ENCODE measurements at regions not wholly inside any gene's neighbourhood (a gene's known extent, or its start where the extent isn't known, plus 50 kb on each side); places are given as distances from the start of the nearest gene placed in this dataset.

DNA sequence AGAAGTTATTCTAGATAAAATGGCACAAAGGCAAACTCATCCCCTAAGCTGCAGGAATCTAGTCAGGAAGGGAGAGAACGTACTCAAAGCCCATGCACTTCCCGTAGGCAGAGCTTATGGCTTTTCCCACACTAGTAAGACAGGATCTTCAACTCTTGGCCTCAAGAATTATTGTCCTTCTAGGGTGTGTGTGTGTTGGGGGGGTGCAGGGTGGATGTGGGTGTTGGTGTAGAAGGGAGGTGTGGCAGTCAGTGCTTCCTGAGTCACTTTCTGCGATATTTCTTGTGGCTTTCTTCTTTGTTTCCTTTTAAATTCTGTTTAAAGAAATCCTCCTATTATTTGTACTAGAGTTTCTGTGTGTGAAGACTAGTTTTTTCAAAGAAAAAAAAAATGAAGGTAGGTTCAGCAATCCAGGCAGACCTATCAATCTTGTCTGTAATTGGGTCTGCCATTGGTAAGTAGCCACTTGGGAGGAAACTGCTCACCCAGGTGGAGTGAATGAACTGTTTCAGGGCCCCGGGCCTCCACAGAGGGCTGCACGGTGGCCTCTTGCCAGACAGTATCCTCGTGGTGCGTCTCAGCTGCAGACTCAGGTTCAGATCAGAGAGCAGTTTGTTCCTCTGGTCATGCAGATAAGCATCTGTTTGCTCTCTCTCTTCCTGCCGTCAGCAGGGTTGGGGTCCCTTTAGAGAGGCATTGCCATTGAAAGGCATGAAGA lies 131.9 kb downstream of the NPR3 start:
- Histone ChIP-seq H3K4me2 (ENCODE audit: insufficient read depth, low read length) (no peak overlapping the region), H3K4me3 (ENCODE audit: low read depth in 1 of 2, low read length in 2 of 2) (no peak overlapping the region)

DNA sequence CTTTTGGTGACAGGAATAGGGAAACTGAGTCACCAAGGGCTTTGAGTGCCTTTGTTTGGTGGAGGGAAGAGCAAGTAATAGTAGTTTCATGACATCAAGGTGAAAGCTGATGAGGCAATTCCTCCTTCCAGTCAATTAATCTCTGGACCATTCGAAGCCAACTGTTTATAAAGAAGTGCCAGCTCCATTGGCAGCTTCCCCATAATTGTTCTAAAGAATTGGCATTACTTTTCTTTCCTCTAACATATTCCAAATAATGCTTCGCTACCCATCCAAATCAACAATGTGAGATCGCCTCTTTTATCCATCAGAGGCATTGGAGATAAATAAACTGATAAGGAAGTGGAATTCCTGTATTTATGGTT lies 132.4 kb downstream of the NPR3 start:
- Histone ChIP-seq H3K79me2 (ENCODE audit: insufficient read depth, low read length) (no peaks in the 10 kb centered on the region), H4K20me1 (ENCODE audit: insufficient read depth, low read length) (no peaks in the 10 kb centered on the region), H3K9ac (ENCODE audit: low read depth, low read length) (no peak overlapping the region), H3K4me1 (ENCODE audit: insufficient read depth, low read length) (no peaks in the 10 kb centered on the region), H3K27ac (ENCODE audit: low read length) (no peak overlapping the region), H3K27me3 (ENCODE audit: insufficient read depth, low read length, poor library complexity) (no peaks in the 10 kb centered on the region), H2AFZ (ENCODE audit: low read depth, low read length) (no peak overlapping the region), H3K4me3 (ENCODE audit: low read depth in 1 of 2, low read length in 2 of 2) (no peak overlapping the region), H3K4me2 (ENCODE audit: insufficient read depth, low read length) (no peak overlapping the region), H3K9me3 (ENCODE audit: insufficient read depth, low read length, severe bottlenecking) (no peaks in the 10 kb centered on the region), H3K36me3 (ENCODE audit: insufficient read depth, low read length) (no peaks in the 10 kb centered on the region)
- TF ChIP-seq, protein P1, sequence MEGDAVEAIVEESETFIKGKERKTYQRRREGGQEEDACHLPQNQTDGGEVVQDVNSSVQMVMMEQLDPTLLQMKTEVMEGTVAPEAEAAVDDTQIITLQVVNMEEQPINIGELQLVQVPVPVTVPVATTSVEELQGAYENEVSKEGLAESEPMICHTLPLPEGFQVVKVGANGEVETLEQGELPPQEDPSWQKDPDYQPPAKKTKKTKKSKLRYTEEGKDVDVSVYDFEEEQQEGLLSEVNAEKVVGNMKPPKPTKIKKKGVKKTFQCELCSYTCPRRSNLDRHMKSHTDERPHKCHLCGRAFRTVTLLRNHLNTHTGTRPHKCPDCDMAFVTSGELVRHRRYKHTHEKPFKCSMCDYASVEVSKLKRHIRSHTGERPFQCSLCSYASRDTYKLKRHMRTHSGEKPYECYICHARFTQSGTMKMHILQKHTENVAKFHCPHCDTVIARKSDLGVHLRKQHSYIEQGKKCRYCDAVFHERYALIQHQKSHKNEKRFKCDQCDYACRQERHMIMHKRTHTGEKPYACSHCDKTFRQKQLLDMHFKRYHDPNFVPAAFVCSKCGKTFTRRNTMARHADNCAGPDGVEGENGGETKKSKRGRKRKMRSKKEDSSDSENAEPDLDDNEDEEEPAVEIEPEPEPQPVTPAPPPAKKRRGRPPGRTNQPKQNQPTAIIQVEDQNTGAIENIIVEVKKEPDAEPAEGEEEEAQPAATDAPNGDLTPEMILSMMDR (IDR thresholded peaks at IDR 0.05; ENCODE audit: borderline replicate concordance, extremely low read depth, low read length, poor library complexity, severe bottlenecking): no peak
- no peak for TF ChIP-seq EZH2 (IDR thresholded peaks at IDR 0.05; ENCODE audit: borderline replicate concordance, low read depth, low read length, severe bottlenecking)
- no peak for DNase-seq
- ATAC-seq (ENCODE audit: insufficient read depth, low read depth): no peak

More for the DNA sequence above, 131.9 kb downstream of the NPR3 start:
- H3K9ac ChIP-seq (ENCODE audit: low read depth, low read length): no peak overlapping the region
- no peaks in the 10 kb centered on the region for H3K27me3 ChIP-seq (ENCODE audit: insufficient read depth, low read length, poor library complexity)
- TF ChIP-seq, protein P1 (IDR thresholded peaks at IDR 0.05; ENCODE audit: borderline replicate concordance, extremely low read depth, low read length, poor library complexity, severe bottlenecking): no peak
- TF ChIP-seq EZH2 (IDR thresholded peaks at IDR 0.05; ENCODE audit: borderline replicate concordance, low read depth, low read length, severe bottlenecking): no peak
- H3K79me2 ChIP-seq (ENCODE audit: insufficient read depth, low read length): no peaks in the 10 kb centered on the region
- H2AFZ ChIP-seq (ENCODE audit: low read depth, low read length): no peak overlapping the region
- ATAC-seq (ENCODE audit: insufficient read depth, low read depth) (no peak), DNase-seq (no peak)
- H3K27ac ChIP-seq (ENCODE audit: low read length): no peak overlapping the region
- H4K20me1 ChIP-seq (ENCODE audit: insufficient read depth, low read length): no peaks in the 10 kb centered on the region
- no peaks in the 10 kb centered on the region for H3K9me3 ChIP-seq (ENCODE audit: insufficient read depth, low read length, severe bottlenecking)
- H3K36me3 ChIP-seq (ENCODE audit: insufficient read depth, low read length): no peaks in the 10 kb centered on the region
- H3K4me1 ChIP-seq (ENCODE audit: insufficient read depth, low read length): no peaks in the 10 kb centered on the region

DNA sequence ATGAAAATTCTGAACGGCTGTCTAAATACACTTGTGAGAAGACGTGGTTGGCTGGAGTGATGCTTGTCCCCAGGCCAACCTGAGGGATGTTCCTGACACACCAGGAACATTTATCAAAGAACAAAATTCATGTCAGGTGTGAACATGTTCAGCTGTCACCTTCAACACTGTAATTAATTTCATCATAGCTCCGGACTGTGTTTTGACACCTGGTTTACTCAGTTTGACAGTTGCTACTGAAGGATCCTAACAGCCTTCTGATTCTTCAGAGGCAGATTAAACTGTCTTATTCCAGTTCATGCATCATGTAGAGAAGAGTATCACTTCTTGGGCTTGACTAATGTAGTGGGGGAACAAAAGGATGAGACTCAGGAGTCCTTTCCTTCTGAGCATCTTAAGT lies 134.1 kb downstream of the NPR3 start:
- ATAC-seq (ENCODE audit: insufficient read depth, low read depth) (no peak), DNase-seq (no peak)
- H3K4me2 ChIP-seq (ENCODE audit: insufficient read depth, low read length): no peak overlapping the region
- no peaks in the 10 kb centered on the region for H3K4me1 ChIP-seq (ENCODE audit: insufficient read depth, low read length)
- no peaks in the 10 kb centered on the region for H3K36me3 ChIP-seq (ENCODE audit: insufficient read depth, low read length)
- TF ChIP-seq EZH2 (IDR thresholded peaks at IDR 0.05; ENCODE audit: borderline replicate concordance, low read depth, low read length, severe bottlenecking): no peak
- TF ChIP-seq, protein P1 (IDR thresholded peaks at IDR 0.05; ENCODE audit: borderline replicate concordance, extremely low read depth, low read length, poor library complexity, severe bottlenecking): no peak
- H3K27me3 ChIP-seq (ENCODE audit: insufficient read depth, low read length, poor library complexity): no peaks in the 10 kb centered on the region
- no peak overlapping the region for H3K9ac ChIP-seq (ENCODE audit: low read depth, low read length)
- no peaks in the 10 kb centered on the region for H3K9me3 ChIP-seq (ENCODE audit: insufficient read depth, low read length, severe bottlenecking)
- H2AFZ ChIP-seq (ENCODE audit: low read depth, low read length): no peak overlapping the region
- no peak overlapping the region for H3K27ac ChIP-seq (ENCODE audit: low read length)
- no peak overlapping the region for H3K4me3 ChIP-seq (ENCODE audit: low read depth in 1 of 2, low read length in 2 of 2)
- H4K20me1 ChIP-seq (ENCODE audit: insufficient read depth, low read length): no peaks in the 10 kb centered on the region
- H3K79me2 ChIP-seq (ENCODE audit: insufficient read depth, low read length): no peaks in the 10 kb centered on the region
